Pons (tissue), 1 donor: ENCODE measurements at regions not wholly inside any gene's neighbourhood (a gene's known extent, or its start where the extent isn't known, plus 50 kb on each side); places are given as distances from the start of the nearest gene placed in this dataset.
A peak's percentile ranks its signal among the peaks of the same experiment; 100 is the strongest.
"Not testable (repeated sequence)": the region's sequence is repeated elsewhere in the genome, so short reads cannot be mapped to it uniquely, and the experiment has no call there.

ENCODE experiments used
- DNase-seq: peaks from one replicate; pipeline ENCODE4 v3.0.0-alpha.2; 2016; ENCODE audit warnings: low spot score

GRCh38 chr11:3514635-3515424, 127.0 kb downstream of the ART5 start:
- not testable (repeated sequence) for DNase-seq

GRCh38 chr11:3513311-3513710, 128.5 kb downstream of the ART5 start:
- DNase-seq: not testable (repeated sequence)

- not testable (repeated sequence) for DNase-seq
These were observed 129.0 kb downstream of the ART5 start for GRCh38 chr11:3512751-3513150.

DNA sequence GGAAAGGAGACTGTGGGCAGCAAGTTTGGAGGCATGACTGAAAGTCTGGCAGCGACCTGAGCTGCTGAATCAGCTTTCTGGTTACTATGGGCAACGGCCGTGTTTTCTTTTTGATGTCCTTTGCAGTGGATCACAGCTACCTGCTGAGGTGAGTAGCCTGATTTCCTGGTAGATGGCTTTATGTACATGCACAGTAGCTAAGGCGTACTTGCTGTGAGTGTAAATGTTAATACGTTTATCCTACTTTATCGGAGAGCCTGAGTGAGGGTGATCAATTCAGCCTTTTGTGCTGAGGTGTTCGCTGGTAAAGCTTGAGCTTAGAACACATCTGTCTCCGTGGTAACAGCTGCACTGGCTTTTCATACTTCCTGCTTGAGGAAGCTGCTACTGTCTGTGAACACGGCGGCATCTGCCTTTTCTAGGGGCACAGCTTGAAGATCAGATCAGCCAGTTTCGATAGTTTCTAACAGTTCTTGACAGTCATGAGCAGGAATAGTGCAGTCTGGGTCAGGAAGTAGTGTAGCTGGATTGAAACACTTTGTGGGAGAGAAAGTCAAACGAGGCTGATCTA, 129.6 kb downstream of the ART5 start:
- DNase-seq: not testable (repeated sequence)

DNA sequence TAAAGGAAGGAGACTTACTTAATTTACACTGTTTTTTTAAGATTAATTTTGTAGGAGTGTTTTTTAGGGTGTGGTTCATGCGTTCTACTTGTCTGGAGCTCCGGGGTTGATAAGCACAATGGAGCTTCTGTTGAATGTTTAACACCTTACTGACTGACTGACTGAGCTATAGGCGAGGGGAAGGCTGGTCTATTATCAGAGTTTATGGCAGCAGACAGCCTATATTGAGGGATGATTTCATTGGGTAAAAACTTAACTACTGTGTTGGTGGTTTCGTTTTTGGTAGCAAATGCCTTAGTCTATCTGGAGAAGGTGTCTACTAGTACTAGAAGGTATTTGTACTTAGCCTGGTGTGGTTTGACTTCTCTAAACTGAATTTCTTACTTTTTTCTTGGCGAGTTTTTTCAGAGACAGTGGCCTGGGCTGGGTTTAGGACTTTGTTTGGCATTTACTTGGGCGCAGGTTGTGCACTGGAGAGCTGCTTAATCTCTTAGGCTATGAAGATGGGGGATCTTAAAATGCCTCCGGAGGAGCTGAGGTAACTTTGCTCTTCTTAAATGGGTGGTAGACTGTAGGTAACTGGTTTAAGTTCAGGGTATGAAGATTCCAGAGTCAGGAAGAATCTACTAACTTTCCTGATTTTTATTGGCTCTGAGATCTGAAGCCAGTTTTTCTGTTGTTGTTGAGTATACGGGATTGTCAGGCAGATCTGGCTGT, 130.2 kb downstream of the ART5 start:
- DNase-seq: not testable (repeated sequence)

- DNase-seq: not testable (repeated sequence)
These were observed 130.6 kb upstream of the ZNF195 start for GRCh38 chr11:3509563-3509962.

DNA sequence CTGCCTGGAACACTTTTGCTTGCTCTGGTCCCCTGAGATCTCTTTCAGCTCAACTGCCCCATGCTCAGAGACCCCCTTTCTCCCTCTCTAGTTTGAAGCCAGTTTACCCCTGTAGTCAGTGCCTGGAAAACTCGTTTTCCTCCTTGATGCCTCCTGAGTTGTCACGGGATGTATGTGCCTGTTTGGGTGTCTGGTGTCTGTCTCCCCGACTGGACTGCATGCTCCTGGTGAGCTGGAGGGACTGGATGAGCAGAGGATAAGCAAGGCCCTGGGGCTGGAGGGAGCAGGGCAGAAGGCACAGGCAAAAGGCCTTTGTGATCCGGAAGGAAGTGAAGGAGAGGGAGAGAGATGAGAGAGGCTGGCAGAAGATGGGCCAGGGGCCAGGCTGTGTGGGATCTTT, 120.3 kb upstream of the ZNF195 start:
- not testable (repeated sequence) for DNase-seq

- not testable (repeated sequence) for DNase-seq
These were observed 119.4 kb upstream of the ZNF195 start for GRCh38 chr11:3498356-3498755.

DNA sequence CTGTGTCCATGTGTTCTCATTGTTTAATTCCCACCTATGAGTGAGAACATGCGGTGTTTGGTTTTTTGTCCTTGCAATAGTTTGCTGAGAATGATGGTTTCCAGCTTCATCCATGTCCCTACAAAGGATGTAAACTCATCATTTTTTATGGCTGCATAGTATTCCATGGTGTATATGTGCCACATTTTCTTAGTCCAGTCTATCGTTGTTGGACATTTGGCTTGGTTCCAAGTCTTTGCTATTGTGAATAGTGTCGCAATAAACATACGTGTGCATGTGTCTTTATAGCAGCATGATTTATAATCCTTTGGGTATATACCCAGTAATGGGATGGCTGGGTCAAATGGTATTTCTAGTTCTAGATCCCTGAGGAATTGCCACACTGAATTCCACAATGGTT, 114.2 kb upstream of the ZNF195 start:
- DNase-seq: not testable (repeated sequence)

DNA sequence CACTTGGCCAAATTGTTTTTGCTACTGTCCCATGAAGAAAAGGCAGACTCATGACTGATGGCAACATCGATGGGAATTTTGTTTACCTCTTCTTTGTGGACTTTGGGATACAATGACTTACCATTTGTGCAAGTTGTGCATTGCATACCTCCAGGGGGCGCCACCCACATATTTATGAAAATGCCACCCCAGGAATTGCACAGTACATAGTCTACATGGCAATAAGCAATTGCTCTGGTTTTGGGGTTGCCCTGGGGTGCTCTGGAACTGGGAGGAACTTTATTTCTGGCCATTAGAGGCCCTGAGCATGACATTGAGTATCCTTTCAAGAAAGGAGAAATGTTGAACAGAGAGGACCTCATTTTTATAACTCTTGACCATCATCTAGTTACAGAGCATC, 109.1 kb upstream of the ZNF195 start:
- DNase-seq: not testable (repeated sequence)

DNA sequence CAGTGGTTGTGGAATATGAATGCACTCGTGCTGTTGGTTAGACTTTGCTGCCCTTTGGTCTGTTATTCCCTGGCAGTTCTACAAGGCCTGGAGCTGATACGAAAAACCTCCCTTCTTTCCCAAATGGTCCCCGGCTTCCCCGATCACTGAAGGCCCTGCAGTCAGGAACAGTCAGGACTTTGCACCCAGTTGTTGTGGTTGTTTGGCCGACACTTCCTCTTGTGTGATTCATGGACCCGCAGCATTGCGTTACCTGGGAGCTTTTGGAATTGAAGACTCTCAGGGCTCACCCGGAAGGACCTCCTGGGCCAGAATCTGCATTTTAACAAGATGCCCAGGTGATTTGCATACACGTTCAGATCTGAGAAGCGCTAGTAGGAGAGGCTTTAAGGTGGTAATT, 106.8 kb upstream of the ZNF195 start:
- DNase-seq: not testable (repeated sequence)

DNA sequence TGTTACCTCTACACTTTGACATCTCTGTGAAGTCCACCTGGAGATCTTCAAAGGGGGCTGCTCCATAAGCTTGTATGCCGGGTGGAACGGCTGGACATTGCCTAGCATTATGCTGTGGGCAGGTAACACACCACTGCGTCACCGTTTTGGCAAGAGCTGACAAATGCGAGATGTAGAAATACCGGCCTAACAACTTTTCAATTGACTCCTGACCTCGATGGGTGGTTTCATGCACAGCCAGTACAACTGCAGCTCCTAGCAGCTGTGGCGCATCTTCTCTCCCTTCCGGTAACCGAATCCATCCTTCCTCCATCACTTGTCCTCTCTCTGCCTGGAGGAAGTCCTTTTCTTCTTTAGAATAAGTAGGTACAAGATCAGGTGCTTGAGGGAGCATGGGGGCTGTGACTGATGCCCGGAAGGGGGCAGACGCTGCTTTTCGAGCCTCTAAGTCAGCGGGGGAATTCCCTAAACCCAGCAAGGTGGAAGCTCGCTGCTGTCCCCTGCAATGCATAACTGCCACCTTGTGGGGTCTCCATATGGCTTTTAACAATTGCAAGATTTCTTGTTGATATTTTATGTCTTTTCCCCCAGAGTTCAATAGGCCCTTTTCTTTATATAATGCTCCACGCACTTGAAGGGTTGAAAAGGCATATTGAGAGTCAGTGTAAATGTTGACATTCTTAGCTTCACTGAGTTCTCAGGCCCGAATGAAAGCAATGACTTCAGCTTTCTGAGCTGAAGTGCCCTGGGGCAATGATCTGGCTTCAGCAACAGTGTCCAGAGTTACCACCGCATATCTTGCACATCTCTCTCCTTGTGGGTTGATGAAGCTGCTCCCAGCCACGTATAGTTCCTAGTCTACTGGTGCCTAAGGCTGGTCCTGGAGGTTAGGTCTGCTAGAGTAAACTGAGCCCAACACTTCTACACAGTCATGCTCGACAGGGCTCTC, 98.3 kb upstream of the ZNF195 start:
- not testable (repeated sequence) for DNase-seq

- DNase-seq: not testable (repeated sequence)
These were observed 97.4 kb upstream of the ZNF195 start for GRCh38 chr11:3476084-3476936.

DNA sequence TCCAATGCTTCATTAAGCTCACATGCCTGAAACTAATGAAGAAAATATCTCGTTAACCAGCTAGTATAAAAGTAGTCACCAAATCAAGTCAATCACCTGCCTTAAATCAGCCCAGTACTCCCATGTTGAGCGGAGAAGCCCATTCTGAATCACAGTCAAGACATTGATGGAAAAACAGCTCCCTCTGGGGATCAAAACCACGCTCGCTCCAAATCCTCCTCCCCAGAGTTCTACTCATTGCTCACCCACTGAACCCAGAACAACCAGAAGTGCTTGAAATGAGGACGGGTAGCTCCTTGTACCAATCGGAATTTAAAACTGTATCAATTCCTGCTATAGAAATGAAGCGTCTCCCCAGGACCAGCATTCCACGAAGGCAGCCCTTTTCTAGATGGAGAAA, 90.0 kb upstream of the ZNF195 start:
- DNase-seq: not testable (repeated sequence)

DNA sequence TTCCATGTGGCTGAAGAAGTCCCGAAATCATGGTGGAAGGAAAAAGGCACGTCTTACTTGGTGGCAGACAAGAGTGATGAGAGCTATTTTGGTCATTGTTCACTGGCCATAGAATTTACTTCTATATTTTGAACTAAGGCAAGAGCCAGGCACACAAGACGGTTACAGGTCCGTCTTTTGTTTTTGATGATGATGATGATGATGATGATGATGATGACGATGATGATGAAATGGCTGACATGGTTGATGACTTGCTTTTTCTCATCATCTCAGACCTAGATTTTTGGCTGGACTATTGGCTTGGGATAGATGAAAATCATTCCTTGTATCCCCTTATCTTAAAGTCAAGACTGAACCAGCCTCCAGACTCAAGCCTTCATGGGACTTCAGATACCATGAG, 88.7 kb upstream of the ZNF195 start:
- not testable (repeated sequence) for DNase-seq

DNA sequence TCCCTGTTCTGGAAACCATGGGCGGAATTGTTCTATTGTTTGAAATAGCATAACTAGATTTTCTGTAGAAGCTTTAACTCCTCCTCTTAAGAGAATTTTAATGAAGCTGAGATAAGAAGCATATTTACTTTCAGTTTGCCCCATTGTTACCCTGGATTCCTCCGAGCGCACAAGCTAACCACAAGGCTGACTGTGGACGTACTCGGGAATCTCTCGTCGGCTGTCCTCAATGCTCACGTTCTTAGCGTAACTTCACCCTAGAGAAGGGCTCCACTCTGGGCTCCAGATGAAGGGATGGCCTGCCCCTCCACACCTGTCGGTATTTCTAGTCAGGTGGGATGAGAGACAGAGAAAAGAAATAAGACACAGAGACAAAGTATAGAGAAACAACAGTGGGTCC, 76.7 kb upstream of the ZNF195 start:
- not testable (repeated sequence) for DNase-seq

DNA sequence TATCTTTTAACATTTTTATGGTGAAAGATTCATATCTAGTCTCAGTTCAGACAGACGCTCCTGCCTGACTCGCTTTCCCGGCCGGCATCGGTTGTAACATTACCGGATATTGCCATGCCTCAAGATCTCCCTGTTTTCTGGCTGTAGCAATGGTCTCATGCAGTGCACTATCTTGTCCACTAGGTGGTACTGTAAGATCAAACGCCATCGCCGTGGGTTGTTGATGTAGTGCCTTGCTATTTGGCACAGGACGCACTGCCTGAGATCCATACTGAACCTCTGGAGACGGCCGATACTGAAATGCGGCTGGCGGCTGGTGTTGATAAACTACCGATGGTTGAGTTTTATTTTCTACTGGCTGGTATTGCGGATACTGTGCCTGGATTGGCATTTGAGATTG, 75.9 kb upstream of the ZNF195 start:
- DNase-seq: peak; percentile 39

GRCh38 chr11:3453596-3454256, 74.8 kb upstream of the ZNF195 start:
- DNase-seq: not testable (repeated sequence)

- DNase-seq: not testable (repeated sequence)
These were observed 71.9 kb upstream of the ZNF195 start for GRCh38 chr11:3450822-3451221.

DNA sequence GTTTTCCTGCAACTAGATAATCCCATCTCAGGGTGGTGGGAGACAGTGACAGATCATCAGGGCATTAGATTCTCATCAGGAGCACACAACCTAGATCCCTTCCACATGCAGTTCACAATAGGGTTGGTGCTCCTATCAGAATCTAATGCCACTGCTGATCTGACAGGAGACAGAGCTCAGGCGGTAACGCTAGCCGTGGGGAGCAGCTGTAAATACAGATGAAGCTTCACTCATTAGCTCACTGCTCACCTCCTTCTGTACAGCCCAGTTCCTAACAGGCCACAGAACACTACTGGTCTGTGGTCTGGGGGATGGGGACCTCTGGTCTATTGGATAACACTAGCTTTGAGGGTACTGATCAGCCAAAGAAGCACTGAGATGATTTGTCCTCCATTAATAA, 66.6 kb upstream of the ZNF195 start:
- not testable (repeated sequence) for DNase-seq
